Cardiac fibroblast (primary cell): ENCODE measurements at regions not wholly inside any gene's neighbourhood (a gene's known extent, or its start where the extent isn't known, plus 50 kb on each side); places are given as distances from the start of the nearest gene placed in this dataset.

Experiments
- DNase-seq, 2 donors: peaks; one replicate each; pipeline versions ENCODE4 v3.0.0 to v3.0.0-alpha.2; 2010; ENCODE audit warnings: low read depth in 2 of 2
- H3K4me3 ChIP-seq, 2 donors: replicated peaks in 1 of 2; 1 replicate in 1 of 2; 2 replicates in 1 of 2; pipeline ENCODE4 v1.5.1; 2011; ENCODE audit warnings: low read depth in 2 of 2, low read length in 2 of 2, mild to moderate bottlenecking in 2 of 2, moderate library complexity in 1 of 2
- TF ChIP-seq, protein P1 (sequence below): IDR thresholded peaks from one replicate; pipeline ENCODE4 v1.5.1; 2011; ENCODE audit warnings: low read depth, mild to moderate bottlenecking, low read length, inconsistent platforms

GRCh38 chr2:220154304-220154703 is 526.9 kb downstream of the SLC4A3 start:
- no peak for DNase-seq
- H3K4me3 ChIP-seq, result no peak overlapping the region
- TF ChIP-seq, protein P1, sequence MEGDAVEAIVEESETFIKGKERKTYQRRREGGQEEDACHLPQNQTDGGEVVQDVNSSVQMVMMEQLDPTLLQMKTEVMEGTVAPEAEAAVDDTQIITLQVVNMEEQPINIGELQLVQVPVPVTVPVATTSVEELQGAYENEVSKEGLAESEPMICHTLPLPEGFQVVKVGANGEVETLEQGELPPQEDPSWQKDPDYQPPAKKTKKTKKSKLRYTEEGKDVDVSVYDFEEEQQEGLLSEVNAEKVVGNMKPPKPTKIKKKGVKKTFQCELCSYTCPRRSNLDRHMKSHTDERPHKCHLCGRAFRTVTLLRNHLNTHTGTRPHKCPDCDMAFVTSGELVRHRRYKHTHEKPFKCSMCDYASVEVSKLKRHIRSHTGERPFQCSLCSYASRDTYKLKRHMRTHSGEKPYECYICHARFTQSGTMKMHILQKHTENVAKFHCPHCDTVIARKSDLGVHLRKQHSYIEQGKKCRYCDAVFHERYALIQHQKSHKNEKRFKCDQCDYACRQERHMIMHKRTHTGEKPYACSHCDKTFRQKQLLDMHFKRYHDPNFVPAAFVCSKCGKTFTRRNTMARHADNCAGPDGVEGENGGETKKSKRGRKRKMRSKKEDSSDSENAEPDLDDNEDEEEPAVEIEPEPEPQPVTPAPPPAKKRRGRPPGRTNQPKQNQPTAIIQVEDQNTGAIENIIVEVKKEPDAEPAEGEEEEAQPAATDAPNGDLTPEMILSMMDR, result no peak

- no peak overlapping the region for H3K4me3 ChIP-seq
- TF ChIP-seq, protein P1, result no peak
- DNase-seq, result no peak
Measured at GRCh38 chr2:220157312-220157711, 529.9 kb downstream of the SLC4A3 start.

DNA sequence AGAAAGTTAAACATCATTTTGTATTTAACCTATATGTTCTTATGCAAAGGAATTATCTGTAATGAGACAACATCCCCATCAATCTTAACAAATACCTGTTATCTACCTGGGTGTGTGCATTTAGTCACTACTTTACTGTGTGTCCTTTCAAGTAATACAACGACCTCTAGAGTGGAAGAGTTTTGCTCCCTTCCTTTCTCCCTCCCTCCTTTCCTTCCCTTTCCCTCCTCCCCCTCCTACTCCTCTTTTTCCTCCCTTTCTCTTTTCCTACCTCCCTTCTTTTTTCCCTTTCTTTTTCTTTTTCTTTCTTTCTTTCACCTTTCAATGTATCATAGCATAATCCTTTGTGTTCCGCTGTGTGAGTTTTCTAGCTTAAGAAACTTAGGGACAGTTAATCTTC is 532.3 kb downstream of the SLC4A3 start:
- no peak for DNase-seq
- TF ChIP-seq, protein P1, result no peak
- H3K4me3 ChIP-seq, result no peak overlapping the region

GRCh38 chr2:220162320-220162719 is 534.9 kb downstream of the SLC4A3 start:
- TF ChIP-seq, protein P1, result no peak
- H3K4me3 ChIP-seq, result no peak overlapping the region
- DNase-seq, result peak; percentile 40 to 41

DNA sequence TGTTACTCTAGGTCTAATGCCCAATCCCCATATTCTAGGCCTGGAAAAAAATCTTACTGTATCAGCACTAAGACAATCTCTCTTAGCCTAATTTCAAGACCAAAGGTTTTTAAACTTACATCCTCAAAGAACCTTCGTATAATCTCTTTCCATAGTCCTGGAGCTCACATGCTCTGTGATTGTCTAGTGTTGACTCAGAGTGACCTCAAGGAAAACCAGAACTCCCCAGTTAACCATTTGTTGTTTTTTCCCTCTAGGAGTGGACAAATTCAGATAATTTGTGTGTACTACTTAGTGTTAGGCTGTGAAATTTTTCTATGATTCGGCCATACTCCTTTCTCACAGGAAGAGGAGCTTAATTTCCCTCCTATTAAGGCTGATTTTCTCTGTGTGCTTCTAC is 536.1 kb downstream of the SLC4A3 start:
- no peak for DNase-seq
- H3K4me3 ChIP-seq, result no peak overlapping the region
- TF ChIP-seq, protein P1, result no peak

DNA sequence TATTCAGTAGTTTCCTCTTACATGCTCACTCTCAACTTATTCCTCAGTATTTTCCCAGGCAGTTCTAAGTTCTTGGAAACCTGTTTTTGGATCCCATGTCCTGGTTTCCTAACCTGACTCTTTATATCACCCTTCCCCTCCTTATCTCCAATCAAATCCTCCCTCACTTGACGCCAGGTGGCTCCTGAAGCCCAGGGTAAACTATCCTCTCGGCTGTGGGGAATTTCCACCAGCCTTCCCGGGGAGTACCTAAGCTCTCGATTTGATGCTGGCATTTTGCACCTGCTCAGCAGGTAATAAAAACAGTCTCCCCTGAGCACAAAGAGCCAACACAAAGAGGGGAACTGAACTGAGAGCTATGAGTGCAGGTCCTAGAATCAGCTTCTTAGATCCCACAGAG is 538.0 kb downstream of the SLC4A3 start:
- DNase-seq, result no peak
- TF ChIP-seq, protein P1, result no peak
- H3K4me3 ChIP-seq, result no peak overlapping the region

- peak; percentile 36 to 81 for DNase-seq
- TF ChIP-seq, protein P1, result no peak
- no peak overlapping the region for H3K4me3 ChIP-seq
Measured at GRCh38 chr2:220166616-220167015, 539.2 kb downstream of the SLC4A3 start.
